GM21717 (cell line): ENCODE measurements at regions not wholly inside any gene's neighbourhood (a gene's known extent, or its start where the extent isn't known, plus 50 kb on each side); places are given as distances from the start of the nearest gene placed in this dataset.

Experiments used
- ATAC-seq: cut with Tn5 transposase; IDR thresholded peaks from one replicate; pipeline ENCODE4 v1.9.1; 2021; ENCODE audit warnings: mild to moderate bottlenecking, moderate library complexity; ENCODE audit not compliant: unreplicated experiment

- no peak for ATAC-seq
These were observed 1040.1 kb downstream of the MAT2B start for GRCh38 chr5:164545507-164545906.

- no peak for ATAC-seq
These were observed 1048.4 kb downstream of the MAT2B start for GRCh38 chr5:164553851-164554250.

GRCh38 chr5:164555809-164556208, 1050.4 kb downstream of the MAT2B start:
- no peak for ATAC-seq

- no peak for ATAC-seq
These were observed 1054.8 kb downstream of the MAT2B start for GRCh38 chr5:164560216-164560615.

- no peak for ATAC-seq
These were observed 1056.8 kb downstream of the MAT2B start for GRCh38 chr5:164561933-164562872.

GRCh38 chr5:164563370-164563769, 1058.0 kb downstream of the MAT2B start:
- no peak for ATAC-seq

GRCh38 chr5:164573397-164573796, 1068.0 kb downstream of the MAT2B start:
- ATAC-seq, result no peak

- ATAC-seq, result no peak
These were observed 1071.8 kb downstream of the MAT2B start for GRCh38 chr5:164577201-164577600.

GRCh38 chr5:164577742-164578141, 1072.3 kb downstream of the MAT2B start:
- ATAC-seq, result no peak

GRCh38 chr5:164578401-164578800, 1073.0 kb downstream of the MAT2B start:
- ATAC-seq, result no peak

- ATAC-seq, result no peak
These were observed 1073.5 kb downstream of the MAT2B start for GRCh38 chr5:164578911-164579310.

- ATAC-seq, result no peak
These were observed 1074.7 kb downstream of the MAT2B start for GRCh38 chr5:164580155-164580554.

- no peak for ATAC-seq
These were observed 1076.5 kb downstream of the MAT2B start for GRCh38 chr5:164581889-164582288.

GRCh38 chr5:164593982-164594381, 1088.6 kb downstream of the MAT2B start:
- no peak for ATAC-seq

- ATAC-seq, result peak; percentile 94
These were observed 1092.0 kb downstream of the MAT2B start for GRCh38 chr5:164597293-164597900.

GRCh38 chr5:164600274-164600673, 1094.9 kb downstream of the MAT2B start:
- no peak for ATAC-seq

GRCh38 chr5:164600929-164601535, 1095.6 kb downstream of the MAT2B start:
- no peak for ATAC-seq

GRCh38 chr5:164608507-164608906, 1103.1 kb downstream of the MAT2B start:
- no peak for ATAC-seq

- ATAC-seq, result no peak
These were observed 1105.0 kb downstream of the MAT2B start for GRCh38 chr5:164610374-164610773.

GRCh38 chr5:164614707-164615106, 1109.3 kb downstream of the MAT2B start:
- peak; percentile 54 for ATAC-seq

GRCh38 chr5:164617290-164617689, 1111.9 kb downstream of the MAT2B start:
- no peak for ATAC-seq

- no peak for ATAC-seq
These were observed 1121.6 kb downstream of the MAT2B start for GRCh38 chr5:164627021-164627420.
